HepG2 (cell line): ENCODE measurements at regions not wholly inside any gene's neighbourhood (a gene's known extent, or its start where the extent isn't known, plus 50 kb on each side); places are given as distances from the start of the nearest gene placed in this dataset.

Experiments used
- DMAP1 ChIP-seq: IDR thresholded peaks from 2 replicates; pipeline ENCODE4 v1.6.1; 2016
- ELF3 ChIP-seq: IDR thresholded peaks from 2 replicates; pipeline ENCODE4 v1.6.1; 2016; ENCODE audit warnings: missing genetic modification reagents, missing compliant biosample characterization
- FOXA1 ChIP-seq, 2 experiments: fragments of 450-650 bp in 1 of 2; sonication (generic) in 1 of 2; formaldehyde crosslinking in 1 of 2; IDR thresholded peaks; 2 replicates each; pipeline versions ENCODE4 v1.4.0 to v1.6.1; 2016 to 2020; ENCODE audit warnings: missing genetic modification reagents in 1 of 2
- KMT2A ChIP-seq: sonication (generic); formaldehyde crosslinking; IDR thresholded peaks from 2 replicates; pipeline ENCODE4 v1.4.0; 2020; ENCODE audit warnings: missing genetic modification reagents
- MED1 ChIP-seq: sonication (generic); formaldehyde crosslinking; IDR thresholded peaks from 2 replicates; pipeline ENCODE4 v1.4.0; 2020; ENCODE audit warnings: missing genetic modification reagents
- NCOA1 ChIP-seq: sonication (generic); formaldehyde crosslinking; IDR thresholded peaks from 2 replicates; pipeline ENCODE4 v1.9.0; 2021; ENCODE audit warnings: missing genetic modification reagents
- SAP130 ChIP-seq: IDR thresholded peaks from 2 replicates; pipeline ENCODE4 v1.6.1; 2016; ENCODE audit warnings: low read depth
- SMARCC2 ChIP-seq: fragments of 450-650 bp; IDR thresholded peaks from 2 replicates; pipeline ENCODE4 v1.6.1; 2017; ENCODE audit warnings: antibody characterized with exemption, mild to moderate bottlenecking
- SOX5 ChIP-seq: IDR thresholded peaks from 2 replicates; pipeline ENCODE4 v1.6.1; 2016; ENCODE audit warnings: borderline replicate concordance
- STAG1 ChIP-seq: sonication (generic); formaldehyde crosslinking; IDR thresholded peaks from 2 replicates; pipeline ENCODE4 v1.4.0; 2020; ENCODE audit warnings: missing genetic modification reagents
- TCF12 ChIP-seq, 2 experiments: fragments of 450-650 bp in 1 of 2; sonication (generic) in 1 of 2; formaldehyde crosslinking in 1 of 2; IDR thresholded peaks; 2 replicates each; pipeline versions ENCODE4 v1.6.1 to v1.8.0; 2017 to 2022; ENCODE audit warnings: antibody characterized with exemption in 1 of 2, mild to moderate bottlenecking in 1 of 2, missing genetic modification reagents in 1 of 2, moderate library complexity in 1 of 2
- ZFAT ChIP-seq: sonication (generic); formaldehyde crosslinking; conservative IDR thresholded peaks from 2 replicates; pipeline ENCODE4 v1.8.1; 2023; ENCODE audit warnings: missing genetic modification reagents, inconsistent platforms
- ZFY ChIP-seq: sonication (generic); formaldehyde crosslinking; IDR thresholded peaks from 2 replicates; pipeline ENCODE4 v1.4.0; 2020; ENCODE audit warnings: missing genetic modification reagents
- ZNF550 ChIP-seq: sonication (generic); formaldehyde crosslinking; IDR thresholded peaks from 2 replicates; pipeline ENCODE4 v1.4.0; 2020; ENCODE audit warnings: mild to moderate bottlenecking, missing genetic modification reagents, borderline replicate concordance
- TF ChIP-seq, protein P1 (sequence below): sonication (generic); formaldehyde crosslinking; IDR thresholded peaks from 2 replicates; pipeline ENCODE4 v1.9.0; 2022; ENCODE audit warnings: missing genetic modification reagents, mild to moderate bottlenecking, borderline replicate concordance

GRCh38 chr4:153068751-153069150 lies 132.6 kb downstream of the FHDC1 start (continued):
- TF ChIP-seq SMARCC2 (no peak), ZFY (CRISPR knock-in tag) (peak; percentile 23; the same call in 1 of the 2 replicates), FOXA1 (IDR thresholded peaks at IDR 0.05) (no peak), FOXA1 (CRISPR knock-in tag; IDR thresholded peaks at IDR 0.05) (0 out of 2 replicates have a peak, but pooled peaks have one; percentile 7), TCF12 (IDR thresholded peaks at IDR 0.05) (no peak), TCF12 (CRISPR knock-in tag; IDR thresholded peaks at IDR 0.05) (no peak), DMAP1 (CRISPR knock-in tag) (peak; percentile 59; the same call in 1 of the 2 replicates), SOX5 (CRISPR knock-in tag) (no peak), ZFAT (CRISPR knock-in tag) (peak; percentile 99), SAP130 (CRISPR knock-in tag) (peak; percentile 41; the same call in 1 of the 2 replicates), ELF3 (peak; percentile 20; the same call in 1 of the 2 replicates), MED1 (CRISPR knock-in tag) (0 out of 2 replicates have a peak, but pooled peaks have one; percentile 2), STAG1 (CRISPR knock-in tag) (no peak), ZNF550 (no peak), KMT2A (CRISPR knock-in tag) (no peak; the same call in 1 of the 2 replicates), NCOA1 (CRISPR knock-in tag) (no peak)
- TF ChIP-seq, protein P1, sequence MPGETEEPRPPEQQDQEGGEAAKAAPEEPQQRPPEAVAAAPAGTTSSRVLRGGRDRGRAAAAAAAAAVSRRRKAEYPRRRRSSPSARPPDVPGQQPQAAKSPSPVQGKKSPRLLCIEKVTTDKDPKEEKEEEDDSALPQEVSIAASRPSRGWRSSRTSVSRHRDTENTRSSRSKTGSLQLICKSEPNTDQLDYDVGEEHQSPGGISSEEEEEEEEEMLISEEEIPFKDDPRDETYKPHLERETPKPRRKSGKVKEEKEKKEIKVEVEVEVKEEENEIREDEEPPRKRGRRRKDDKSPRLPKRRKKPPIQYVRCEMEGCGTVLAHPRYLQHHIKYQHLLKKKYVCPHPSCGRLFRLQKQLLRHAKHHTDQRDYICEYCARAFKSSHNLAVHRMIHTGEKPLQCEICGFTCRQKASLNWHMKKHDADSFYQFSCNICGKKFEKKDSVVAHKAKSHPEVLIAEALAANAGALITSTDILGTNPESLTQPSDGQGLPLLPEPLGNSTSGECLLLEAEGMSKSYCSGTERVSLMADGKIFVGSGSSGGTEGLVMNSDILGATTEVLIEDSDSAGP (CRISPR knock-in tag) = no peak
